RWPE2 (cell line): ENCODE measurements at regions not wholly inside any gene's neighbourhood (a gene's known extent, or its start where the extent isn't known, plus 50 kb on each side); places are given as distances from the start of the nearest gene placed in this dataset.
A peak's percentile ranks its signal among the peaks of the same experiment; 100 is the strongest.
"Not testable (repeated sequence)": the region's sequence is repeated elsewhere in the genome, so short reads cannot be mapped to it uniquely, and the experiment has no call there.

Source experiments
- ATAC-seq: fragments of 200-7000 bp; cut with Tn5 transposase; 3 replicates; pipeline ENCODE4 v1.9.1; 2021; ENCODE audit warnings: low read depth
- DNase-seq: peaks from one replicate; pipeline ENCODE4 v3.0.0-alpha.2; 2020; ENCODE audit warnings: low spot score
- H3K27ac ChIP-seq: fragments of 450-650 bp; 2 replicates; pipeline ENCODE4 v1.5.1; 2017; ENCODE audit warnings: mild to moderate bottlenecking; ENCODE audit not compliant: poor library complexity, severe bottlenecking
- H3K27me3 ChIP-seq: fragments of 250-450 bp; sonication (Bioruptor Pico); 2 replicates; pipeline ENCODE4 v1.5.1; 2021; ENCODE audit warnings: mild to moderate bottlenecking, moderate library complexity; ENCODE audit not compliant: insufficient read depth, poor library complexity, severe bottlenecking
- H3K36me3 ChIP-seq: fragments of 250-450 bp; sonication (Bioruptor Pico); 2 replicates; pipeline ENCODE4 v1.5.1; 2020; ENCODE audit warnings: low read depth, mild to moderate bottlenecking, moderate library complexity
- H3K4me1 ChIP-seq: fragments of 250-450 bp; sonication (Bioruptor Pico); 2 replicates; pipeline ENCODE4 v1.5.1; 2021; ENCODE audit warnings: mild to moderate bottlenecking, moderate library complexity; ENCODE audit not compliant: insufficient read depth, poor library complexity, severe bottlenecking
- H3K4me3 ChIP-seq: fragments of 250-450 bp; sonication (Bioruptor Pico); 2 replicates; pipeline ENCODE4 v1.5.1; 2021; ENCODE audit warnings: mild to moderate bottlenecking, moderate library complexity; ENCODE audit not compliant: severe bottlenecking
- H3K9me3 ChIP-seq: fragments of 250-450 bp; sonication (Bioruptor Pico); 2 replicates; pipeline ENCODE4 v1.5.1; 2021; ENCODE audit warnings: mild to moderate bottlenecking, moderate library complexity; ENCODE audit not compliant: severe bottlenecking
- CTCF ChIP-seq: fragments of 450-650 bp; IDR thresholded peaks from one replicate; pipeline ENCODE4 v1.5.1; 2017; ENCODE audit warnings: mild to moderate bottlenecking, moderate library complexity; ENCODE audit not compliant: poor library complexity, severe bottlenecking

- no peaks in the 10 kb centered on the region for H3K4me1 ChIP-seq
- no peaks in the 10 kb centered on the region for H3K9me3 ChIP-seq
- no peaks in the 10 kb centered on the region for H3K27me3 ChIP-seq
- DNase-seq (no peak), ATAC-seq (no peak)
- no peak overlapping the region for H3K27ac ChIP-seq
- H3K36me3 ChIP-seq, result no peaks in the 10 kb centered on the region
- no peak for TF ChIP-seq CTCF
- no peak overlapping the region for H3K4me3 ChIP-seq
These were observed 157.5 kb upstream of the FRG2C start for GRCh38 chr3:75506603-75507002.

DNA sequence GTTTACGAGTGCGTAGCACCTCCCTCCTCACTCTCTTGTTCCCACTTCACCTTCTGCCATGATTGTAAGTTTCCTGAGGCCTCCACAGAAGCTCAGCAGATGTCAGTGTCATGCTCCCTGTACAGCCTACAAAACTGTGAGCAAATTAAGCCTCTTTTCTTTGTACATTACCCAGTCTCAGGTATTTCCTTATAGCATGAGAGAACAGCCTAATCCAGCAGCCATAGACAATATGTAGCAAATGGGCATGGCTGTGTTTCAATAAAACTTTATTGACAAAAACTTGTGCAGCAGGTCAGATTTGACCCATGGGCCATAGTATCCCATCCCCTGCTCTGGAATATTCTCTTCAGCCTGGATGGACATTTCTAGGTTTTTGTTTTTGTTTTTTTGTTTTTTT is 156.2 kb upstream of the FRG2C start:
- not testable (repeated sequence) for DNase-seq, H3K36me3 ChIP-seq, H3K27ac ChIP-seq, H3K4me3 ChIP-seq, H3K27me3 ChIP-seq, H3K4me1 ChIP-seq, H3K9me3 ChIP-seq, ATAC-seq

- not testable (repeated sequence) for ATAC-seq, H3K4me1 ChIP-seq, H3K4me3 ChIP-seq, H3K9me3 ChIP-seq, H3K27me3 ChIP-seq, H3K36me3 ChIP-seq, DNase-seq, H3K27ac ChIP-seq
These were observed 136.5 kb upstream of the FRG2C start for GRCh38 chr3:75527657-75528056.

GRCh38 chr3:75552095-75552494 is 112.0 kb upstream of the FRG2C start:
- TF ChIP-seq CTCF, result peak; percentile 34
- not testable (repeated sequence) for ATAC-seq, H3K4me3 ChIP-seq, H3K27me3 ChIP-seq, DNase-seq, H3K27ac ChIP-seq, H3K4me1 ChIP-seq, H3K36me3 ChIP-seq, H3K9me3 ChIP-seq

GRCh38 chr3:75564427-75564826 is 99.7 kb upstream of the FRG2C start:
- ATAC-seq, H3K9me3 ChIP-seq, H3K27me3 ChIP-seq, H3K36me3 ChIP-seq, H3K27ac ChIP-seq, H3K4me3 ChIP-seq, H3K4me1 ChIP-seq, DNase-seq: not testable (repeated sequence)

DNA sequence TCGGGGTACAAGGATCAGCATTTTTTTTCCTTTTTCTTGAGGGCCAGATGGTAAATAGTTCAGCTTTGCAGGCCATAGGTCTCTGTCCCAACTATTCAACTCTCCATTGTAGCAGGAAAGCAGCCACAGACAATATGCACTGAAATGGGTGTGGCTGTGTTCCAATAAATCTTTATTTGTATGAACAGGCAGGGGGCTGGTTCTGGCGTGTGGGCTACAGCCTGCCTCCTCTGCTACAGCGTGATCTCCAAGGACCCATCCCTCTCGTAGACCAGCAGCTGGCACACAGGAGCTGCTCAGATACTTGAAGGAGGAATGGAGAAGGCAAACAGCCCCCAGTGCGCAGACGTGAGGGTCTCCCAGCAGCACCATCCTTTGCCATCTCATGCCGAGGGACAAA is 91.8 kb upstream of the FRG2C start:
- not testable (repeated sequence) for ATAC-seq, H3K27me3 ChIP-seq, DNase-seq, H3K4me1 ChIP-seq, H3K36me3 ChIP-seq, H3K9me3 ChIP-seq, H3K4me3 ChIP-seq, H3K27ac ChIP-seq

GRCh38 chr3:75579091-75579490 is 85.0 kb upstream of the FRG2C start:
- H3K9me3 ChIP-seq, H3K27me3 ChIP-seq, H3K36me3 ChIP-seq, H3K4me3 ChIP-seq, H3K27ac ChIP-seq, H3K4me1 ChIP-seq, DNase-seq, ATAC-seq: not testable (repeated sequence)

GRCh38 chr3:75579536-75579935 is 84.6 kb upstream of the FRG2C start:
- not testable (repeated sequence) for H3K27me3 ChIP-seq, H3K9me3 ChIP-seq, DNase-seq, H3K4me1 ChIP-seq, H3K36me3 ChIP-seq, H3K27ac ChIP-seq, ATAC-seq, H3K4me3 ChIP-seq
